ENCODE measurements at regions not wholly inside any gene's neighbourhood (a gene's known extent, or its start where the extent isn't known, plus 50 kb on each side); places are given as distances from the start of the nearest gene placed in this dataset.

- Histone ChIP-seq H3K4me3 (no peak overlapping the region), H3K36me3 (no peaks in the 10 kb centered on the region), H3K27ac (no peak overlapping the region), H3K27me3 (no peaks in the 10 kb centered on the region), H3K9me3 (peaks cover 0 to 15% (median 0%) of the 10 kb centered on the region in 11 donors), H3K4me1 (no peaks in the 10 kb centered on the region)
- 84 to 96% methylated on average over 4 of the region's 4 CpGs for WGBS, 2 donors
- no peak for ATAC-seq
- intact Hi-C loops (cut with DNase I) = no loop called here
- DNase-seq = no peak
- TF ChIP-seq, protein P1, sequence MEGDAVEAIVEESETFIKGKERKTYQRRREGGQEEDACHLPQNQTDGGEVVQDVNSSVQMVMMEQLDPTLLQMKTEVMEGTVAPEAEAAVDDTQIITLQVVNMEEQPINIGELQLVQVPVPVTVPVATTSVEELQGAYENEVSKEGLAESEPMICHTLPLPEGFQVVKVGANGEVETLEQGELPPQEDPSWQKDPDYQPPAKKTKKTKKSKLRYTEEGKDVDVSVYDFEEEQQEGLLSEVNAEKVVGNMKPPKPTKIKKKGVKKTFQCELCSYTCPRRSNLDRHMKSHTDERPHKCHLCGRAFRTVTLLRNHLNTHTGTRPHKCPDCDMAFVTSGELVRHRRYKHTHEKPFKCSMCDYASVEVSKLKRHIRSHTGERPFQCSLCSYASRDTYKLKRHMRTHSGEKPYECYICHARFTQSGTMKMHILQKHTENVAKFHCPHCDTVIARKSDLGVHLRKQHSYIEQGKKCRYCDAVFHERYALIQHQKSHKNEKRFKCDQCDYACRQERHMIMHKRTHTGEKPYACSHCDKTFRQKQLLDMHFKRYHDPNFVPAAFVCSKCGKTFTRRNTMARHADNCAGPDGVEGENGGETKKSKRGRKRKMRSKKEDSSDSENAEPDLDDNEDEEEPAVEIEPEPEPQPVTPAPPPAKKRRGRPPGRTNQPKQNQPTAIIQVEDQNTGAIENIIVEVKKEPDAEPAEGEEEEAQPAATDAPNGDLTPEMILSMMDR (IDR thresholded peaks at IDR 0.05) = no peak
Measured at GRCh38 chr13:105890509-105890908, 645.0 kb downstream of the EFNB2 start.

- intact Hi-C loops (cut with DNase I) = no loop called here
- Histone ChIP-seq H3K4me3 (no peak overlapping the region), H3K36me3 (no peaks in the 10 kb centered on the region), H3K27ac (no peak overlapping the region), H3K27me3 (no peaks in the 10 kb centered on the region), H3K9me3 (no peaks in the 10 kb centered on the region), H3K4me1 (peaks cover 0 to 10% (median 0%) of the 10 kb centered on the region in 9 donors)
- whole genome bisulfite sequencing, 2 donors = 71 to 88% methylated on average over 1 of the region's 1 CpG
- ATAC-seq (peak in 3 of 8 donors; percentile 20 to 73 (median 65)), DNase-seq (no peak)
- TF ChIP-seq, protein P1 (IDR thresholded peaks at IDR 0.05) = no peak
Measured at GRCh38 chr13:105878119-105878700, 657.3 kb downstream of the EFNB2 start.

- no peak for ATAC-seq
- Histone ChIP-seq H3K27ac (no peak overlapping the region), H3K4me1 (peaks cover 0 to 10% (median 0%) of the 10 kb centered on the region in 9 donors), H3K27me3 (no peaks in the 10 kb centered on the region), H3K4me3 (no peak overlapping the region), H3K36me3 (no peaks in the 10 kb centered on the region), H3K9me3 (no peaks in the 10 kb centered on the region)
- intact Hi-C loops (cut with DNase I) = no loop called here
- TF ChIP-seq, protein P1 (IDR thresholded peaks at IDR 0.05) = no peak
- DNase-seq = no peak
Measured at GRCh38 chr13:105874814-105875213, 660.6 kb downstream of the EFNB2 start.

GRCh38 chr13:105871768-105872167 is 663.7 kb downstream of the EFNB2 start:
- DNase-seq = no peak

More at GRCh38 chr13:105871768-105872167, 663.7 kb downstream of the EFNB2 start:
- WGBS, 2 donors = 74 to 83% methylated on average over 1 of the region's 1 CpG
- Histone ChIP-seq H3K4me3 (no peak overlapping the region), H3K27ac (no peak overlapping the region), H3K27me3 (no peaks in the 10 kb centered on the region), H3K36me3 (no peaks in the 10 kb centered on the region), H3K4me1 (no peaks in the 10 kb centered on the region), H3K9me3 (no peaks in the 10 kb centered on the region)
- intact Hi-C loops (cut with DNase I) = no loop called here
- TF ChIP-seq, protein P1 (IDR thresholded peaks at IDR 0.05) = no peak
- no peak for ATAC-seq
